HG02943 (cell line): ENCODE measurements at regions not wholly inside any gene's neighbourhood (a gene's known extent, or its start where the extent isn't known, plus 50 kb on each side); places are given as distances from the start of the nearest gene placed in this dataset.
"Not testable (repeated sequence)": the region's sequence is repeated elsewhere in the genome, so short reads cannot be mapped to it uniquely, and the experiment has no call there.

Experiments
- ATAC-seq: cut with Tn5 transposase; IDR thresholded peaks from one replicate; pipeline ENCODE4 v1.9.1; 2021; ENCODE audit warnings: mild to moderate bottlenecking, low read depth, moderate library complexity; ENCODE audit not compliant: unreplicated experiment

- ATAC-seq = no peak
These were observed 893.5 kb upstream of the ZEB2 start for GRCh38 chr2:145413261-145414030.

GRCh38 chr2:145412155-145412554 lies 892.2 kb upstream of the ZEB2 start:
- ATAC-seq = no peak

DNA sequence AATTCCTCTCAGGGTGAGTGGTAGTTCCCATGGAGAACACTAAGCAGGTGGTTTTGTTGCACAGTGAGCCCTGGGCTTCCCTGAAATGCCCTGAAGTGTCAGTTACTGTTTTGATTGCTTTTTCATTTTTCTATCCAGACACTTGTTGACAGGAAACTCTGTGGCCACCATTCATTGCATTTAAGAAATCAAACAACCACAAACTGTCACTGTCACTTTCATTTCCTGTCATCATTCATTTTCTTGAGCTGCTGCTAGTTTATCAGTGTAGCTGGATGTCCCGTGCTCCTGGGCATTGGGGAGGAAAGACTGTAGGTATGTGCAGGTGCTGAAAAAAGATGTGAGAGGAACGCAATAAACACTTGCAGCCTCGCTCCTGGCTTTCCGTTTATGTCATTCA lies 891.6 kb upstream of the ZEB2 start:
- peak; percentile 88 for ATAC-seq

GRCh38 chr2:145410086-145410485 lies 890.2 kb upstream of the ZEB2 start:
- ATAC-seq = no peak

DNA sequence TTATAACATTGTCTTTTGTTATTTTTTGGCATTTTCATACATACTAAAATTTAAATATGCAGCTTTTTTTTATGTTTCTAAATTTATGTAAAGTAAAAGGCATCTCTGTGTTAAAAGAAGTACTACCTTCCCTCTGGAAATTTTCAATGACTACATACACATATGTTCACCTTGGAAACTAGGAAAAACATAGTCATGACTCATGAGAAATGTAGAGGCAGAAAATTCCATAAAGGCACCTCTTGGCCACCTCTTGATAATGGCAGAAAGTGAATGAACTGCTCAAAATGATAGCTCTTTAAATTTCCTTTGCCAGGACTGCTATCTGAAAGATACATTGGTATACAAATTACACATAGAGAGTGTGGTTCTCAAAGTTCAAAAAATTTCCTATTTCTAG lies 889.1 kb upstream of the ZEB2 start:
- no peak for ATAC-seq

- no peak for ATAC-seq
These were observed 884.8 kb upstream of the ZEB2 start for GRCh38 chr2:145404690-145405089.

DNA sequence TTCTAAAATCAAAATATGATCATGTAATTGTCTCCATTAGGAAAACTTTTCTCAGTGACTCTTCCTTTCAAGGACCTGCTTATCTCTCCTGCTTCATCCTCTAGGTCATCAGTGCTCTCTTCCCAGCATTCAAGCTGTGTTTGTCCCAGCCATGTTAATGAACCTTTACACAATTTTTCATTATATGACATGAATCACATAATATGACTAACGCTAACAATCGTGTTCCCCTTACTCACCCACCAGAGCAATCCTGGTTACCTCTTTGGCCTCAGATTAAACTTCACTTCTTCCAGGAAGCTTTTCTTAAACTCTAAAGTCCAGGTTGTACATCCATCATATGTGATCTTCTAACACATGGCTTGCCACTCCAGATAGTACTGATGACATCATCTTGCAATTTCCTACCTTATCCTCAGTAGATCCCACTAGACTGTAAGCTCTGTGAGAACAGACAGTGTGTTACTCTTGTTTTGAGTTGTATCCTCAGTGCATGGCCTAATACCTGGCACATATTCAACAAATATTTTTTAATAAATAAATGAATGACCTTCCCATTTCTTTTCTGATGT lies 882.9 kb upstream of the ZEB2 start:
- no peak for ATAC-seq

- ATAC-seq = no peak
These were observed 879.2 kb upstream of the ZEB2 start for GRCh38 chr2:145399131-145399530.

DNA sequence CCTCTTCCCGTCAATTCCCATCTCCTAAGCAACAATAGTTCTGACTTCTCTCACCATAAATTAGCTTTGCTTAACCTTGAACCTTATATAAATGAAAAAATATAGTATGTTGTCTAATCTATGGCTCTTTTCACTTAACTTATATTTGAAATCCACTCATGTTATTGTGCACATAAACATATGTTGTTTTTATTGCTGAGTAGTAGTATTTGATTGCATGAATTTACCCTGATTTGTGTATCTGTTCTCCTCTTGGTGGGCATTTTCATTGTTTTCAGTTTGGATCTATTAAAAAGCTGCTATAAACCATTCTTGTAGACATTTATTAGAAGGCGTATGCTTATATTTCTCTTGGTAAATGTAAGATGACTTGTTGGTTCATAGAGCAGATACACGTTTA lies 874.3 kb upstream of the ZEB2 start:
- no peak for ATAC-seq

- ATAC-seq = no peak
These were observed 867.1 kb upstream of the ZEB2 start for GRCh38 chr2:145386973-145387372.

DNA sequence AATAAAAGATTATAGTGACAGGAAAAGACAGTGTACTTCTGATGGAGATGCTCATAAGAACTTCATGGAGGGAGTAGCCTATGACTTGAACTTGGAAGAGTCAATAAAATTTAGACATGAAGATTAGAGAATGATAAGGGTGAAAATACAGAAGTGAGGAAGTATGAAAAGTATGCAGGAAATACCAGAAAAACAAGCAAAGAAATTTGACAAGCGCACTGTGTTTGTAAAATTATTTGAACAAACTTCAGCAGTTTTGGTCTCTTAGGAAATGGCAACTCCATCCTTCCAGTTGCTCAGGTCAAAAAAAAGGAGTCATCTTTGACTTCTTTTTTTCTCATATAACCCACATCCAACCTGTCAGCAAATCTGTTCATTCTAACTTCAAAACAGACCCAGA lies 864.0 kb upstream of the ZEB2 start:
- ATAC-seq = no peak

DNA sequence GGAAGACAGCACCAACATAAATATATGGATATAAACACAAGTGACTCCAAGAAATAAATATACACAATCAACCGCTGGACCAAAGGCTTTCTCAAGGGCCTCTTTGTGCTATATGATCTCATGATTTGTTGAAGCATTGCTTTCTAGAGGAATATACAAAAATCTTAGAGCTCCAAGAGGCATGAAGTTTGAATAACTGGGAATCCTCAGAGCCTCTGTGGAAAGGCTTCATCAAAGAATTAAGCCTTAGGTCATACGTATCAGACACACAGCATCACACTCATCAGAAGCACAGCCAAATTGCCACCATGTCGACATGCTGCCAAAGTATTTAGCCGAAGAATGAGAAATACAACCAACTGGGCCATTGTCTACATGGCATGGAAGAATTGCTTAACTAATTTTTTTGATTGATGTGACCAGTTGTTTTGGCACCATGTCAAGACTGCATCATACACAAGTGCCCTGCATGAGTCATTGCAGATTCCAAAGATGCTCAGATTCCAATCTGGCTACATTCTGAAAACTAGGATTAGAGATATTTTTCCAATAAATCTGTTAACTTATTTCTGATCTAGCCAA lies 860.6 kb upstream of the ZEB2 start:
- no peak for ATAC-seq

DNA sequence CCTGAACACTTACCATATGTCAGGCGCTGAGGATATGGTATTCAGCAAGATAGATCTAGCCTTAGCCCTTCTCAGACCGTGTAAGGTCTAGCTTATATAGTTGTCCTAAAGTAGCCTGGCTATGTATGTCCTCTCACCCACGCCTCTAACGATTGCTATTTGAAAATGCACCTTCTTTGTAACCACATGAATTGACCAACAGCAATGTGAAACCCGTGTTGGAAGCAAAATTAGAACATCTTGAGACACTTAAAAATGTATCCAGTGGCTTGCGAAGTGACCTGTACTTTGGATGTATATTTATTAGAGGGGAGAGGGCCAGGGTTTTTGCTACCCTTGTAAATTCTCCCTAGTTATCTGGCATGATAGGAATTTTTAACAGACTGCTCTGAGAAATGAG lies 860.0 kb upstream of the ZEB2 start:
- ATAC-seq = no peak

- ATAC-seq = no peak
These were observed 854.2 kb upstream of the ZEB2 start for GRCh38 chr2:145374165-145374564.

- ATAC-seq = not testable (repeated sequence)
These were observed 847.4 kb upstream of the ZEB2 start for GRCh38 chr2:145367334-145367733.

DNA sequence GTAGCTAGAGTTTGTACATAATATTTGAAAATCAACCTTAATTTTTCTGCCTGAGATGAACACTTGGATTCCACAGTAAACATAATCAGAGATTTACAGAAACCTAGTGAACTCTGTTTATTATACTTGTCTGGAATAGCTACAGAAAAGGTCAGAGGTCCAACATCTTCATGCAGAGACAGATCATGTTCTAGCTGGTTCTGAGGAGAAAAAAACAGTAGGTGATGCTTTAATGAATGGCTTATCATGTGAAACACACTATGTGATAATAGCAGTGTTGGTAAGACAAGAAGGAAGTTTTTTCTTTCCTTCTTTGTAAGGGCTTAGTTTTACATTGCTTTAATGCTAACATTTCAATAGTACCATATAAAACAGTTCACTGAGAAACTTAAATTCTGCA lies 846.4 kb upstream of the ZEB2 start:
- ATAC-seq = no peak

DNA sequence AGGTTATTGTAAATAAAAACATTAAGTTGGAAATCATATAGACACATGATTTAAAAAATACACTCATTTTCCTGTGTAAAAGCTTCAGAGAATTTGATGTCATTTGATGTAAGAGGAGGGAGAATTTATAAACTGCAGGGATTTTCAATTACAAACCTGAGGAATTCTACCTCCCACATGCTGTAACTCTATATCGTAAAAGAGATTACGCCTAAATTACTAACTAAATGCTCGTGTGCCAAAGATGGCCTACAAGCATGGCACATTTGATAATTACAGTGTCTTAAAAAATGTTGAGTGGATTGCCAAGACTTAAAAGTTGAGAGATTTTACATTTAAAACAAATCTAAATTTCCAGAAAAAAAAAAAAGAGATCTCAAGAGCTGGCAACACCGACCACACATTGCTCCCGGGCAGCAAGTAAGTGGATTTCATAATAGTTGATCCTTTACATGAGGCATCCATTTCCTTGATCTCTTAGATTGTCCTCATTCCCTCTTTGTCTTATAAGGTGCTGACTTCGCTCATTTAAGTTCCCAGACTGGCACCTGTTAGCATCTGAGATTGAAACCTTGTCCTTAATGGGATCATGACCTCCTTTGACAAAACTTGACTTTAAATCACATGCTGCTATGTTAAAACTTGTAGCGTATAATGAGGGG lies 840.3 kb upstream of the ZEB2 start:
- no peak for ATAC-seq

- ATAC-seq = no peak
These were observed 839.6 kb upstream of the ZEB2 start for GRCh38 chr2:145359561-145359960.

GRCh38 chr2:145356056-145356455 lies 836.1 kb upstream of the ZEB2 start:
- ATAC-seq = no peak

DNA sequence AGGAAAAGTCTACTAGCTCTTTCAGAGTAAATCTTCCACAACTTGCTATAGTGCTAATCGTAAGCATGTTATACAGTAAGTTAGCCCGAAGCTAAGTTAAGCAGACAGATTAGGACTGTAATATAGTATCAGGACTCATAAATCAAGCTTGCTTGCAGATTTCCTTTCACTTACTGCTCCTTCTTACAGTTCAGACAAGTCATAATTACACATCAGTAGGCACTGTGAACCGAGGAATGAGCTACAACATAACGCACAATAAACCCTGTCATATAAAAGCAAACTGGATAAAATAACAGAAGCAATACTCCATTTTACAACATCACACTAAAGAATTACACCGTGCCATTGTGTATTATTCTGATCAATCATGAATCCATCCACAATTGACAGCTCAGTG lies 832.6 kb upstream of the ZEB2 start:
- no peak for ATAC-seq

GRCh38 chr2:145351864-145352425 lies 832.0 kb upstream of the ZEB2 start:
- no peak for ATAC-seq
